Adrenal gland (tissue), 9 donors: ENCODE measurements at regions not wholly inside any gene's neighbourhood (a gene's known extent, or its start where the extent isn't known, plus 50 kb on each side); places are given as distances from the start of the nearest gene placed in this dataset.

Source experiments
- DNase-seq, 7 donors: peaks; one replicate each; pipeline ENCODE4 v3.0.0-alpha.2; 2019 to 2020
- H3K27ac ChIP-seq, 5 donors: fragments of 200-600 bp; sonication (generic) in 4 of 5; 1 replicate in 3 of 5; 2 replicates in 2 of 5; pipeline versions ENCODE4 v1.5.1 to v1.8.0; 2016 to 2020; ENCODE audit warnings: mild to moderate bottlenecking in 1 of 5
- H3K27me3 ChIP-seq: fragments of 200-600 bp; 2 replicates; pipeline ENCODE4 v1.8.0; 2021
- H3K36me3 ChIP-seq, 2 donors: fragments of 200-600 bp; replicated peaks in 1 of 2; 1 replicate in 1 of 2; 2 replicates in 1 of 2; pipeline versions ENCODE4 v1.5.1 to v1.8.0; 2018 to 2022
- H3K4me1 ChIP-seq, 2 donors: fragments of 200-600 bp; replicated peaks in 1 of 2; 1 replicate in 1 of 2; 2 replicates in 1 of 2; pipeline versions ENCODE4 v1.5.1 to v1.8.0; 2018 to 2021
- H3K4me3 ChIP-seq, 4 donors: fragments of 200-600 bp; sonication (generic) in 3 of 4; one replicate each; pipeline ENCODE4 v1.5.1; 2016 to 2018
- H3K9me3 ChIP-seq, 3 donors: fragments of 200-600 bp; sonication (generic) in 1 of 3; replicated peaks in 1 of 3; 1 replicate in 2 of 3; 2 replicates in 1 of 3; pipeline versions ENCODE4 v1.5.1 to v1.8.0; 2016 to 2021
- POLR2A ChIP-seq, 2 donors: fragments of 450-650 bp; IDR thresholded peaks; one replicate each; pipeline ENCODE4 v1.6.1; 2017; ENCODE audit warnings: antibody characterized with exemption in 2 of 2, mild to moderate bottlenecking in 2 of 2, moderate library complexity in 1 of 2
- WGBS, 4 donors: extraction: QIAGEN DNeasy Blood & Tissue Kit in 2 of 4; methylation state at CpG; one replicate each; pipeline versions ENCODE4 v1.1.5 to v1.1.7; 2013 to 2017; 5-methylcytosine and 5-hydroxymethylcytosine counted together
- intact Hi-C, 2 donors: fragments of 100-400 bp; cut with DNase I; formaldehyde crosslinking; loops; one replicate each; pipeline versions ENCODE4 v1.14.1 to v1.15.0; 2022 to 2023
- TF ChIP-seq, protein P1 (sequence below), 6 experiments: fragments of 450-650 bp in 4 of 6; fragments of 200-600 bp in 2 of 6; sonication (generic) in 1 of 6; IDR thresholded peaks; 1 replicate in 5 of 6; 2 replicates in 1 of 6; pipeline versions ENCODE4 v1.5.1 to v1.8.0; 2016 to 2021; ENCODE audit warnings: antibody characterized with exemption in 6 of 6, mild to moderate bottlenecking in 2 of 6, moderate library complexity in 1 of 6
- donor health status: healthy with polysubstance abuse.
- donor health status: Bipolar disorder and iron deficiency.
- donor health status: DM: yes; HTN: yes; CAD: no.
- donor health status: DM: no; HTN: no; CAD: no.
- donor health status: DM: no; HTN: no; CAD: no.

DNA sequence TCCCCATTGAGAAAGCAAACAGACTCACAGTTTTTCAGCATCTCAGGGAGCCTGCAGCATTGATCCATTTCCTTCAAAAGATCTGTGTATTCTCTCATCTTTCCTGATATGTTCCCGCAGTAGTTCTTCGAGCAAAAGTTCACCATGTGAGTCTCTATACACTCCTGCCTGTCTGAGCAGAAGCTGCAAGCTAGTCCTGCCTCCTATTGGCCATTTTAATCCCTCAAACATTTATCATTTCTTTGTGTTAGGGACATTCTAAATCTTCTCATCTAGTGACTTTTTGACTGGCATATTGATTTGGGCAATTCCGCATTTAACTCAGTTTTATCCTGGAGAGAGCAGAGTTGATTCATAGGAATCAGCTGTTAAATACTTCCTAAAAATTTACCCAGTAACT is 660.4 kb upstream of the KLF12 start:
- Histone ChIP-seq H3K9me3 (peaks cover 0 to 4% (median 0%) of the 10 kb centered on the region in 3 donors), H3K27ac (no peak overlapping the region), H3K36me3 (no peaks in the 10 kb centered on the region), H3K4me3 (no peak overlapping the region), H3K27me3 (no peaks in the 10 kb centered on the region), H3K4me1 (no peaks in the 10 kb centered on the region)
- 90 to 94% (median 91%) methylated on average over 3 of the region's 3 CpGs for WGBS, 4 donors
- no peak for DNase-seq
- TF ChIP-seq, protein P1, sequence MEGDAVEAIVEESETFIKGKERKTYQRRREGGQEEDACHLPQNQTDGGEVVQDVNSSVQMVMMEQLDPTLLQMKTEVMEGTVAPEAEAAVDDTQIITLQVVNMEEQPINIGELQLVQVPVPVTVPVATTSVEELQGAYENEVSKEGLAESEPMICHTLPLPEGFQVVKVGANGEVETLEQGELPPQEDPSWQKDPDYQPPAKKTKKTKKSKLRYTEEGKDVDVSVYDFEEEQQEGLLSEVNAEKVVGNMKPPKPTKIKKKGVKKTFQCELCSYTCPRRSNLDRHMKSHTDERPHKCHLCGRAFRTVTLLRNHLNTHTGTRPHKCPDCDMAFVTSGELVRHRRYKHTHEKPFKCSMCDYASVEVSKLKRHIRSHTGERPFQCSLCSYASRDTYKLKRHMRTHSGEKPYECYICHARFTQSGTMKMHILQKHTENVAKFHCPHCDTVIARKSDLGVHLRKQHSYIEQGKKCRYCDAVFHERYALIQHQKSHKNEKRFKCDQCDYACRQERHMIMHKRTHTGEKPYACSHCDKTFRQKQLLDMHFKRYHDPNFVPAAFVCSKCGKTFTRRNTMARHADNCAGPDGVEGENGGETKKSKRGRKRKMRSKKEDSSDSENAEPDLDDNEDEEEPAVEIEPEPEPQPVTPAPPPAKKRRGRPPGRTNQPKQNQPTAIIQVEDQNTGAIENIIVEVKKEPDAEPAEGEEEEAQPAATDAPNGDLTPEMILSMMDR (IDR thresholded peaks at IDR 0.05): no peak
- no peak for TF ChIP-seq POLR2A (IDR thresholded peaks at IDR 0.05)
- intact Hi-C loops: no loop called here

DNA sequence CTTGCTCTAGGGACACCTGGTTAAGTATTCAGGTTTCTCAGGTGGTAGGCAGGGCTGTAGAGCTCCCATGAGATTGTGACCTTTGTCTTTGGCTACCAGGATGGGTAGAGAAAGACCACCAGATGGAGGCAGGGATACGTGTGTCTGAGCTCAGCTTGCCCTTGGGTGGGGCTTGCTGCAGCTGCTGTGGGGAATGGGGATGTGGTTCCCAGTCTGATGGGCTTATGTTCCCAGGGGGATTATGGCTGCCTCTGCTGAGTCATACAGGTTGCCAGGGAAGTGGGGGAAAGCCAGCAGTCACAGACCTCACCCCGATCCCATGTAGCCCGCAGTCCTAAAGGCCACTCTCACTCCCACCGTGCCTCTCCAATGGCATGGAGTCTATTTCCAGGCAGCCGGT is 659.9 kb upstream of the KLF12 start:
- H3K36me3 ChIP-seq: no peaks in the 10 kb centered on the region
- TF ChIP-seq POLR2A (IDR thresholded peaks at IDR 0.05): no peak
- TF ChIP-seq, protein P1 (IDR thresholded peaks at IDR 0.05): no peak
- peaks cover 0 to 4% (median 0%) of the 10 kb centered on the region in 3 donors for H3K9me3 ChIP-seq
- WGBS, 4 donors: 93 to 100% (median 95%) methylated on average over 1 to 5 of the region's 5 CpGs
- intact Hi-C loops: no loop called here
- no peak overlapping the region for H3K27ac ChIP-seq
- DNase-seq: no peak
- H3K4me3 ChIP-seq: no peak overlapping the region
- H3K4me1 ChIP-seq: no peaks in the 10 kb centered on the region
- H3K27me3 ChIP-seq: no peaks in the 10 kb centered on the region

DNA sequence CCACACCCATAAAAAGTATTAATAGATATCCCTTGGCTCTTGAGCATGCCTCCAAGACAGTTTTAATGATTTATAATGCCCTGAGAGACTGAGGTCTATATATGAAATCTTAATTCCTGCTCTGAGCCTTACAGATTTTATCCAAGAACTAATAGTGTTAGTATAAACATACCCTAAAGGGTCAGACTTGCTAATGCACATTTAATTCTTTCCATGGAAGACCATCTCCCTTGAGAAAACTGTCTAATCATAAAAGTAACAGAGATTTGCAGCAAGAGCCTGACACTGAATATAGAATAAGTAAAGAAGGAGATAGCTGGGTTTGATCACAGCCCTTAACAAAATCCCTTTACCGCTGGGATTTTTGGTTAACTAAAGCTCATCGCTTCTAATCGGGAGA is 650.8 kb upstream of the KLF12 start:
- H3K27ac ChIP-seq: no peak overlapping the region
- WGBS, 4 donors: 61 to 87% (median 80%) methylated on average over 3 of the region's 3 CpGs
- DNase-seq: no peak
- no peaks in the 10 kb centered on the region for H3K36me3 ChIP-seq
- peaks cover 0 to 9% of the 10 kb centered on the region in 2 donors for H3K4me1 ChIP-seq
- TF ChIP-seq POLR2A (IDR thresholded peaks at IDR 0.05): no peak
- TF ChIP-seq, protein P1 (IDR thresholded peaks at IDR 0.05): no peak
- H3K4me3 ChIP-seq: no peak overlapping the region
- H3K27me3 ChIP-seq: no peaks in the 10 kb centered on the region
- no peaks in the 10 kb centered on the region for H3K9me3 ChIP-seq
- intact Hi-C loops: no loop called here

DNA sequence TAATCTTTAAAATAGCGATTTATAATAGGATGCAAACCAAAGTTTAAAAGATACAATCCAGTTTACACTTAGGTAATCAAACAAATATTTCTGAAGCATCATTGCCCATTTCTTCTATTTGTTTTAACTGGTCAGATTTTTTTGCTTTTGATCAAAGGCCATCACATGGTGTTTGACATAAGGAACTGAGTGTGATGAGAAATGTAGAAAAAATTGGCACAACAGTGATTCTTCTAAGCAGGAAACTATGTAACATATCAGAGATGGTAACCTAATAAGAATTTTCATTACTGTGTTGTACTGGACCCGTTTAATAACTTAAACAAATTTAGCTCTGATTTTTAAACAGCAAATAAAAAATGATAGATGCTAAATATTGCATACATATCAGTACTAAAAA is 644.7 kb upstream of the KLF12 start:
- intact Hi-C loops: no loop called here
- TF ChIP-seq, protein P1 (IDR thresholded peaks at IDR 0.05): no peak
- TF ChIP-seq POLR2A (IDR thresholded peaks at IDR 0.05): no peak
- no peak for DNase-seq
- Histone ChIP-seq H3K36me3 (no peaks in the 10 kb centered on the region), H3K27me3 (no peaks in the 10 kb centered on the region), H3K27ac (no peak overlapping the region), H3K4me3 (no peak overlapping the region), H3K9me3 (no peaks in the 10 kb centered on the region), H3K4me1 (peaks cover 0 to 4% of the 10 kb centered on the region in 2 donors)
- WGBS, 4 donors: 77 to 81% (median 79%) methylated on average over 2 of the region's 2 CpGs
